Activated T-cell treated with anti-CD3 and anti-CD28 coated beads, Interleukin-2, amount 50 U/mL, for 48 hours (primary cell): ENCODE measurements at regions not wholly inside any gene's neighbourhood (a gene's known extent, or its start where the extent isn't known, plus 50 kb on each side); places are given as distances from the start of the nearest gene placed in this dataset.
A peak's percentile ranks its signal among the peaks of the same experiment; 100 is the strongest.

Experiments used
- DNase-seq, 2 experiments: peaks; one replicate each; pipeline ENCODE4 v3.0.0-alpha.2; 2020

DNA sequence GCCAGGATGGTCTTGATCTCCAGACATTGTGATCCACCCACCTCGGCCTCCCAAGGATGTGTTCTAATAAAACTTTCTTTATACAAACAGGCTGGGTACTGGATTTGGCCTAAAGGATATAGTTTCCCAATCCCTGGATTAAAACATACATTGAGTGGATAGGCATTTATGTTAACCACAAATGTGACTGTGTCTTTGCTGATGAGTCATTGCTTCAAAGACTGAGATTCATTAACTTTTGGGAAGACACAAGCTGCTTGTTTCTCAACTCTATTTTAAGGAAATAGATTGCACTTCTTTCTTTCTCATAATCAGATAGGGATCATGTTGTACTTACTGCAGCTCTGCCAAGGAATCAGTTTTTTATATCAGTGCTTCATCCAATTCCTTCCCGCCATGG lies 131.3 kb upstream of the AGA start:
- DNase-seq = no peak

DNA sequence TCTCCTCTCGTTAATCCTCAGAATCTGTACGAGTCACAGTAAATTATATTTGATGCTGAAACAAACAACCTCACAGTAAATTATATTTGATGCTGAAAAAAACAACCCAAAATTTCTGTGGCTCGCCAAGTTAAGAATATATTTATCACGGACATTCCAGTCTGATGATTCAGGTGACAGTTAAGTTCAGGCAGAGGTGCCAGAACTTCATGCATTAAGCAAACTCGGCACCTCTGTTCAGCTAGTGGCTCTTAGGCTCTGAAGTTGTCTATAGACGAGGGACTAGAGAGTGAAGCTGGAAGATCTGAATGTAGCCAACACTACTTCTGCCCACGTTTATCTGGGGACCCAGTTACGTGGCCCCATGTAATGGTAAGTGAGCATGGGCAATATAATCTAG lies 132.2 kb upstream of the AGA start:
- no peak for DNase-seq

- DNase-seq = no peak
These were observed 137.4 kb upstream of the AGA start for GRCh38 chr4:177579649-177580048.

DNA sequence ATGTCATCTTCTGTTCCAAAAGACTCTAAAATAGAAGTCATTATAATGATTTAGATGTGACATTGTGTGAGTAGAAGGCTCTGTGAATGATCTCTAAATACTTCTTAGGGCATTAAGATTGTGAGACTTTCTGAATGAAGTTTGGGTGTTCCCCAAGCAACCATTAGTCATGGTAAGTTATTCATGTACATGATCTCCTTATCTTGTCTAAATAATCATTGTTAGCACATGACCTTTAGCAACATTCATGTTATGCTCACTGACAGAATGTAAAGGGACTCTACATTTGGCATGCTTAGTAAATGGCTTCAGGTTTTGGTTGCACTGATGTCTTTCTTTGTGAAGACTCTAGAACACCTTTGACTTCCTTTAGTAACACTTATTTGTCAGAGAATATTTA lies 140.8 kb upstream of the AGA start:
- no peak for DNase-seq

DNA sequence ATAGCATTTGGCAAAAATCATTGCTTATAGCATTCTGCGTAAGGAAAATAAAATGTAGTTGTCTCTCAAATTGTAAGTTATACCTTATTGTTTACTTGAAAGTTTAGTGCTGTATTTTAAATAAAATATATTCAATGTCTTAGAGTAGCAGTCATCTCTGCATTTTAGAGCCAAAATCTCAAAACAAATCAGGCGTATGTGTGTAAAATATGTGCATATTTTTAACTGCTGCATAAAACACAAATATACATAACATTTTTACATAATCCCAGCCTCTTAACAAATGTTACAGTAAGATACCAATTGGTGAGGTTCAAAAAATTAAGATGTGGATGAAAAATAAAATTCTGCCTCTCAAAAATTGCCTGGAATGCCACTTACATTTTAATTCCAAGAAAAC lies 145.8 kb upstream of the AGA start:
- DNase-seq = no peak

DNA sequence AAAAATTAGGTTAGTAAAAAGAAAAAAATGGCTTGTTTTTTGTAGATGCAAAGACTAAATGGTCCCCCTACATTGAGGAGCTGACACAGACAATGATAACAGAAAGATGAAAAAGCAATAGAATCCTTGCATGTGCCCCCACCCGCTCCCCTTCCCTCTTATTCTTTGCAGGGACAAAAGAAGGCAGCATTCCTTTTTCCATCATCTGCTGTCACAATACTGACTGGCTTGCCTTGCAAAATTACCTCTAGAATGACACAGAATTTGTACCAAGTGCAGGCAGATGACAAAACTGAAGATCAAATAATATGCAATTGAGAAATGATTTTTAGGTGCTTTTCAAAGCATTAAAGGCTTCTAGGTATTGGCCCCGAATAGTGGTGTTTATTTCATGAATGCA lies 153.1 kb upstream of the AGA start:
- no peak for DNase-seq

GRCh38 chr4:177596035-177596434 lies 153.8 kb upstream of the AGA start:
- peak; percentile 44 to 63 for DNase-seq

DNA sequence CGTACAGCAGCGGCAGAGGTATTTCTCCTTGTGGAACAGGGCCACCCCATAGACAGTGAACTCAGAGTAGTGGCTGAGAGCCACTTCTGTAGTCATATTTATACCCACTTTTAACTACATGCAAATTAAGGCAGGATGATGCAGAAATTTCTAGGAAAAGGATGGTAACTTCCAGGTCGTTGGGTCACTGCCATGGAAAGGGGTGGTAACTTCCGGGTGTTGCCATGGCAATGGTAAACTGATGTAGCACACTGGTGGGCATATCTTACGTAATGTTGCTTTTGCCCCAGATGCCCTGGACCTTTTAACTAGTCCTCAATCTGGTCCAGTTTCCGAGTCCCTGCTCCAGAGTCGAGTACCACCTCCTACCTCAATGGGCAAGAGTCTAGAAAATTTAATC lies 154.8 kb upstream of the AGA start:
- DNase-seq = no peak

DNA sequence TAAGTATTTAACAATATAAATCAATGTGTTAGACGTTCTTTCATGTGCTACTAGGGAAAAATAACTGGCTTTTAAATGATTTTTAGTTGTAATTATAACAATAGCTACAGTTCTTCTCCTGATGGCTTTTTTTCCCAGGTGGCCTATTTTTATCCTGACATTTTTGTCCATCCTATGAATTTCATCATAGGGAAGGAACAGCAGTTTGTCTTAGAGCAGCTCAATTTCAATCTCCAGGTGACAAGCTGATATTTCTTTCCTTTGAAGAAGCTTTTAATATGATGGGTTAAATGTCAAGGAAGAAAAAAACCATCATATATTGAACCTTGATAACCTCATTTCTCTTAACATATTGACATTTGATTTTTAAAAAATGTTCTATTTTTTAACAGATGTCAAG lies 163.0 kb upstream of the AGA start:
- DNase-seq = no peak

DNA sequence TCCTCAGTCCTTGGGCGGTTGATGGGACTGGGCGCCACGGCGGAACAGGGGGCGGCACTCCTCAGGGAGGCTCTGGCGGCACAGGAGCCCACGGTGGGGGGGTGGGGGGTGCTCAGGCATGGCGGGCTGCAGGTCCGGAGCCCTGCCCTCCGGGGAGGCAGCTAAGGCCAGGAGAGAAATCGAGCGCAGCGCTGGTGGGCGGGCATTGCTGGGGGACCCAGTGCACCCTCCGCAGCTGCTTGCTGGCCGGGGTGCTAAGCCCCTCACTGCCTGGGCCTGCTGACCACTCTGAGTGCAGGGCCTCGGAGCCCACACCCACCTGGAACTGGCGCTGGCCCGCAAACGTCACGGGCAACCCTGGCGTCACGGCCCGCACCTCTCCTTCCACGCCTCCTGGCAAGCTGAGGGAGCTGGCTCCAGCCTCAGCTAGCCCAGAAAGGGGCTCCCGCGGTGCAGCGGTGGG lies 164.9 kb upstream of the AGA start:
- no peak for DNase-seq

GRCh38 chr4:177611974-177612664 lies 169.9 kb upstream of the AGA start:
- no peak for DNase-seq

DNA sequence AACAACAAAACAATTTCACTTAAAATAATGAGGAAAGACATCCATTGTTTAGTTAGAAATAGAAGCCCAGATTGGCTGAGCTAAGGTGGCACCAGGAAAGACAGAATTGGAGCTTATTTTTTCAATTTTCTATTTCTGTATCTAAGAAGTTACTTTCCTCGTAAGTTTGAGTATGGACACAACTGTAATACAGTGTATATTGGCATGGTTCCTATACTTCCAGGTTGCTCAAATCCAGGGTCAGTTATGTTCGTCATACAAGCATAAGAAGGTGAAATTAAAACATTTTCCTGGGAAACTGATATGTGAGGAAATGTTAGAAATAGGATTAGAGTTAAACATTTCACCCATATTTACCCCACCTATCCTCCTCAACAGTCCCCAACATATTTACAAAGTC lies 170.4 kb upstream of the AGA start:
- DNase-seq = no peak

DNA sequence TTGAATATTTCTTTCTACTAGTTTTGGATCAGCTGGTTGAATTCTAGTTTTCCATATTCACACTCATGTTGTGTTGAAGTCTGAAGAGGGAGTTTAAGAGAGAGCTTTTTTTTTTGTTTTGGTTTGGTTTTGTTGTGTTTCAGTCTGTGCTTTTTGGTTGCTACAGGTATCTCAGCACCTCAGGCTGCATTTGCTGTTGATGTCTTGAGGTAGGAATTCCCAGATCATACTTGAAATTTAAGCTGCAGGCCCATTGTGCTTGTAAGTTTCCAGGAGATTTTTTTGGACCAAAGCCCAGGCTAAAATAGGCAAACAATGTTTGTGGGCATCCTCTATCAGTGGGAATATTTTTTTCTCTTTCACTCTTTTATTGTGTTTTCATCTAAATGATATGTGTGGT lies 190.2 kb upstream of the AGA start:
- no peak for DNase-seq

DNA sequence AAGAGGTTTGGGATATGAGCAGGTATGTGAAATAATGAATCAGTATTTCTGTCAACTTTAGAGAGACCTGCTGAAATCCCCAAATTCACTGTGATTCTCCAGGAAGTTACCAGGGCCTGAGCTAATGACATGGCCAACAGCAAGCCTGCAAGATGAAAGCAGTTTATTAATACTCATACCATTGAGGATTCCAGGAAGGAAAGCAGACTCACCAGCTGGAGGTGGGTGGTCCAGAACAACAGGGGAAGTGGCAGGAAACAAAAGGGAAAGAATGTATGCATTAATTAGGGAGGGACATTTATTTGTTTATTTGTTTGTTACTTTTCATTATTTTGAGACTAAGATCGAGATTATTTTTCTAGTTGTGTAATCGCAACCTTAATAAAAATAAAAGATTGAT lies 196.6 kb upstream of the AGA start:
- no peak for DNase-seq

DNA sequence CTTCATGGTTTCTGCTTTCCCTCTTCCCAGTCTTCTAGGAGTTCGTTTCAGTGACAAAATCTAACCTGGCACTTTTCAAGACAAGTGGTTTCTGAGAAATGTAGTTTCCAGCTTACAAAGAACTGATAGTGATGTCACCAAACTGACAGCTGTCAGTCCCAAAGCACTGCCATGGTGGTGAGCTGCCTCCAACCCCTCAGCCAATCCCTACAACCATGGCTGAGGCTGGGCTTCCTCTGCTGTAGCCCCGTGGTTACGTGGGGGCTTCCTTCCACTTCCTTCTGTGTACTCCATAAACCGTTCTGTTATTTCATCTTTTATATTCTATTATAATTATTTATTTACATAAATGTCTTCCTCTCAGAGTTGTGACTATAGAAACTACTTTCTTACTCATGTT lies 198.6 kb upstream of the AGA start:
- DNase-seq = no peak

GRCh38 chr4:177660223-177660622 lies 218.0 kb upstream of the AGA start:
- DNase-seq = no peak

DNA sequence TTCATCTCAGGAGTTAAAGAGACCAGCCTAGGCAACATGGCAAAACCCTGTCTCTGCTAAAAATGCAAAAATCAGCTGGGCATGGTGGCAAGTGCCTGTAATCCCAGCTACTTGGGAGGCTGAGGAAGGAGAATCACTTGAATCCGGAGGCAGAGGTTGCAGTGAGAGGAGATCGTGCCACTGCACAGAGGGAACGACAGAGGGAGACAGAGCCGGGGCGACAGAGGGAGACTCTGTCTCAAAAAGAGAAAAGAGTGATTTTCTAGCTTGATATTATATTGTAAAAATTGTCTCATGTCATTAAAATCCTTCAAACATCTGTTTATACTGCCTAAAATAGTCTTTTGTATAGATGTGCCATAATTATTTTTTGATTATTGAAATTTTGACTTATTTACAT lies 225.4 kb upstream of the AGA start:
- DNase-seq = no peak

GRCh38 chr4:177671387-177671786 lies 229.2 kb upstream of the AGA start:
- DNase-seq = no peak

GRCh38 chr4:177671845-177672244 lies 229.6 kb upstream of the AGA start:
- DNase-seq = no peak

DNA sequence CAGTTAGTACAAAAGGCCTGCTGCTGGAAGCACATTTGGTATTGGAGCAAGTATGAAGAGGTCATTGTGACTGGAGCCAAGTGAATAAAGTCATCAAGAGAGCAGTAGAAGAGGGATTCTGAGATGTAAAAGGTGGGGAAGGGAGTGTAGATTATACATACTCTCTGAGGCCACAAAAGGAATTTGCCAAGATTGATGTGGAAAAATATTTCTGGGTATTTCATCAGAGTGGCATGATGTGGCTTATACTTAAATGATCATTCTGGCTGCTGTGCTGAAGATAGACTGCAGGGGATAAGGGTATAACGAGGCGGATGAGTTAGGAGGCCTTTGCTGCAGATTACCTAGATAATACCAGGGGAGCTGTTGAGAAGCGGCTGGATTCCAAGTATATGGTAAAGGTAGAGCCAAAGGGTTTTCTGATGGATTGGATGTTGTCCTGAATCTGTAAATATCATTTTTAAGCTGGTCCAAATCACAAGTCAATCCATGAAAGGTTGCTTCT lies 231.8 kb upstream of the AGA start:
- no peak for DNase-seq

- DNase-seq = no peak
These were observed 238.1 kb upstream of the AGA start for GRCh38 chr4:177680308-177680707.

DNA sequence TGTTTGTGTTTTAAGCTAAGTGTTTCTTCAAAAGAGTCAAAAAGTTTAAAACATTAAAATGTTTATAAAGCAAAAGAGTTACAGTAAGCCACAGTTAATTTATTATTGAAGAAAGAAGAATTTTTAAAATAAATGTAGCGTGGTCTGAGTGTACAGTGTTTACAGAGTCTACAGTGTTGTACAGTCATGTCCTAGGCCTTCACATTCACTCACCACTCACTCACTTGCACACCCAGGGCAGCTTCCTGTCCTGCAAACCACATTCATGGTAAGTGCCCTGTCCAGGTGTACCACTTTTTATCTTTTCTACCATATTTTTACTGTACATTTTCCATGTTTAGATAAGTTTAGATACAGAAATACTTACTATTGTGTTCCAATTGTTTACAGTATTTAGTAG lies 239.7 kb upstream of the AGA start:
- no peak for DNase-seq

GRCh38 chr4:177687117-177687516 lies 244.9 kb upstream of the AGA start:
- no peak for DNase-seq

DNA sequence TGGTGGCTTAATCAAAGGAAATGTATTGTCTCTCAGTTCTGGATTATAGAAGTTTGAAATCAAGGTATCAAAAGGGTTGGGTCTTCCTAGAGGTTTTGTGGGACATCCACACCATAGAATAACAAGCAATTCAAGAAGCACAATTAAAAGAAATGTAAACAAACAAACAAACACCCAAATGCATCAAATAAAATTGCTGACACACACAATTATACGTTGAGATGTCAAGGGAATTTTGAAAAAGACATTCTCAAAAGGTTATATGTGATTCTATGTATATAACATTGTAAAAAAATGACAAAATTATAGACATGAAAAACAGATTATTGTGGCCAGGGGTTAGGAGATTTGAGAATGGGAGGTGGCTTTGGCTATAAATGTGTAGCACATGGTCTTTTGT lies 250.7 kb upstream of the AGA start:
- DNase-seq = no peak

DNA sequence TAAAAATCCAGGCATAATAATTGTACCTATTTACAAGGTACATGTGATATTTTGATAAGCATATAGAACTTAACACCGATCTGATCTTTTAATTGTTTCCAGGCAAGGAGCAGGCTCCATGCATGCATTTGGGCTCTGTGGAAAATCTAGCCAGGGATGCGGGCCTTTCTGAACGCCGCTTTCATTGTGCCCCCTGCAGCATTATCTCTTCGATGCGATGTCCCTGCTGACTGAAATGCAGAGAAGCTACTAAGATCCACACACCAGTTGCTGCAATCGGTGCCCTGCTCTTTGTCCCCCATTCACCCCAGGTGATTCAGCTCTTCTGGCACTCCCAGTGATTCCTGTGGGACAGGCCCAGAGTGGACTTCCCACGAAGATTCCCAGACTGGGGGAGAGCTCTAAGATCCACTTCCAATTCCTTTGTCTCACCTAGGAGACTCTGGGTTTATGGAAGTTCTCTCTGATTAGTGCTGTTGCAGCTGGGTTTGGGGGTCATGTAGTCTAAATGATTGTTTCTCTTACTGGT lies 254.3 kb upstream of the AGA start:
- DNase-seq = no peak
